H9 (cell line): ENCODE measurements at regions not wholly inside any gene's neighbourhood (a gene's known extent, or its start where the extent isn't known, plus 50 kb on each side); places are given as distances from the start of the nearest gene placed in this dataset.

Experiments used
- DNase-seq: peaks from one replicate; pipeline ENCODE4 v3.0.0-alpha.2; 2017
- H2AFZ ChIP-seq: one replicate; pipeline ENCODE4 v1.6.1; 2013; ENCODE audit warnings: mild to moderate bottlenecking, low read length, control low read depth, moderate library complexity
- H2AK5ac ChIP-seq: 2 replicates; pipeline ENCODE4 v1.6.1; 2013; ENCODE audit warnings: low read length, control low read depth, mixed read lengths; ENCODE audit not compliant: insufficient read length
- H2BK120ac ChIP-seq: one replicate; pipeline ENCODE4 v1.6.1; 2013; ENCODE audit warnings: low read depth, mild to moderate bottlenecking, low read length, control low read depth, inconsistent platforms; ENCODE audit not compliant: poor library complexity, severe bottlenecking
- H2BK12ac ChIP-seq: 2 replicates; pipeline ENCODE4 v1.6.1; 2013; ENCODE audit warnings: low read length, control low read depth, mixed read lengths, low read depth; ENCODE audit not compliant: insufficient read length
- H2BK15ac ChIP-seq: 2 replicates; pipeline ENCODE4 v1.6.1; 2013; ENCODE audit warnings: low read depth, low read length, control low read depth
- H2BK20ac ChIP-seq: one replicate; pipeline ENCODE4 v1.6.1; 2013; ENCODE audit warnings: low read depth, mild to moderate bottlenecking, low read length, control low read depth, inconsistent platforms; ENCODE audit not compliant: poor library complexity, severe bottlenecking
- H2BK5ac ChIP-seq: 2 replicates; pipeline ENCODE4 v1.6.1; 2013; ENCODE audit warnings: low read length, control low read depth, mixed read lengths; ENCODE audit not compliant: insufficient read length
- H3K14ac ChIP-seq: 2 replicates; pipeline ENCODE4 v1.6.1; 2013; ENCODE audit warnings: low read length, control low read depth; ENCODE audit not compliant: insufficient read depth
- H3K18ac ChIP-seq: 2 replicates; pipeline ENCODE4 v1.6.1; 2013; ENCODE audit warnings: low read depth, mild to moderate bottlenecking, mixed read lengths, low read length, control low read depth; ENCODE audit not compliant: insufficient read length
- H3K23ac ChIP-seq: 2 replicates; pipeline ENCODE4 v1.6.1; 2013; ENCODE audit warnings: low read length, control low read depth, mixed read lengths, low read depth; ENCODE audit not compliant: insufficient read length
- H3K23me2 ChIP-seq: 2 replicates; pipeline ENCODE4 v1.6.1; 2013; ENCODE audit warnings: low read depth, mild to moderate bottlenecking, mixed read lengths, low read length, control low read depth; ENCODE audit not compliant: insufficient read length, poor library complexity, severe bottlenecking
- H3K27ac ChIP-seq: 2 replicates; pipeline ENCODE4 v1.5.1; 2013; ENCODE audit warnings: low read length, control low read depth, mixed read lengths, low read depth; ENCODE audit not compliant: insufficient read length
- H3K27me3 ChIP-seq: 2 replicates; pipeline ENCODE4 v1.6.1; 2013; ENCODE audit warnings: low read length, control low read depth, inconsistent platforms; ENCODE audit not compliant: insufficient read depth
- H3K4ac ChIP-seq: 2 replicates; pipeline ENCODE4 v1.6.1; 2013; ENCODE audit warnings: low read depth, mild to moderate bottlenecking, control low read depth, inconsistent platforms, low read length, moderate library complexity
- H3K4me1 ChIP-seq: 2 replicates; pipeline ENCODE4 v1.6.1; 2013; ENCODE audit warnings: low read length, control low read depth, inconsistent platforms; ENCODE audit not compliant: insufficient read depth
- H3K4me2 ChIP-seq: 2 replicates; pipeline ENCODE4 v1.6.1; 2013; ENCODE audit warnings: low read length, control low read depth, mixed read lengths; ENCODE audit not compliant: insufficient read length, insufficient read depth
- H3K56ac ChIP-seq: 2 replicates; pipeline ENCODE4 v1.6.1; 2013; ENCODE audit warnings: low read depth, mild to moderate bottlenecking, mixed read lengths, low read length, control low read depth; ENCODE audit not compliant: insufficient read length
- H3K79me1 ChIP-seq: 2 replicates; pipeline ENCODE4 v1.6.1; 2013; ENCODE audit warnings: low read depth, mild to moderate bottlenecking, moderate library complexity, low read length, control low read depth, inconsistent platforms; ENCODE audit not compliant: insufficient read depth, poor library complexity, severe bottlenecking
- H3K79me2 ChIP-seq: 2 replicates; pipeline ENCODE4 v1.6.1; 2013; ENCODE audit warnings: low read length, control low read depth, inconsistent platforms; ENCODE audit not compliant: insufficient read depth
- H3K9ac ChIP-seq: 2 replicates; pipeline ENCODE4 v1.6.1; 2013; ENCODE audit warnings: low read length, control low read depth, mixed read lengths; ENCODE audit not compliant: insufficient read length; ENCODE audit errors: extremely low read depth
- H3K9me3 ChIP-seq: one replicate; pipeline ENCODE4 v1.6.1; 2013; ENCODE audit warnings: low read depth, low read length, inconsistent platforms; ENCODE audit not compliant: control insufficient read depth
- H3T11ph ChIP-seq: one replicate; pipeline ENCODE4 v1.6.1; 2013; ENCODE audit warnings: mild to moderate bottlenecking, low read length, control low read depth, inconsistent platforms
- H4K20me1 ChIP-seq: one replicate; pipeline ENCODE4 v1.6.1; 2013; ENCODE audit not compliant: control insufficient read depth, insufficient read length, insufficient read depth
- H4K5ac ChIP-seq: 2 replicates; pipeline ENCODE4 v1.6.1; 2013; ENCODE audit warnings: low read depth, mild to moderate bottlenecking, mixed read lengths, low read length, control low read depth; ENCODE audit not compliant: insufficient read length
- H4K8ac ChIP-seq: replicated peaks from 2 replicates; pipeline ENCODE4 v1.6.1; 2013; ENCODE audit warnings: low read length, control low read depth, mixed read lengths, low read depth; ENCODE audit not compliant: insufficient read length
- H4K91ac ChIP-seq: 2 replicates; pipeline ENCODE4 v1.6.1; 2013; ENCODE audit warnings: low read depth, mild to moderate bottlenecking, moderate library complexity, mixed read lengths, low read length, control low read depth; ENCODE audit not compliant: insufficient read length
- H3K27ac Mint-ChIP-seq, 3 experiments: 2 replicates in 2 of 3; 3 replicates in 1 of 3; pipeline ENCODE4 v1.8.0; 2020 to 2021; ENCODE audit warnings: mixed read lengths in 3 of 3, mild to moderate bottlenecking in 1 of 3, moderate library complexity in 1 of 3
- H3K27me3 Mint-ChIP-seq: 2 replicates; pipeline ENCODE4 v1.8.0; 2021; ENCODE audit warnings: low read depth, mild to moderate bottlenecking, moderate library complexity, mixed read lengths
- H3K36me3 Mint-ChIP-seq, 3 experiments: 2 replicates in 2 of 3; 3 replicates in 1 of 3; pipeline ENCODE4 v1.8.0; 2020 to 2021; ENCODE audit warnings: low read depth in 3 of 3, mixed read lengths in 3 of 3; ENCODE audit not compliant: insufficient read depth in 1 of 3
- H3K4me1 Mint-ChIP-seq, 2 experiments: 2 replicates each; pipeline ENCODE4 v1.8.0; 2020; ENCODE audit warnings: mixed read lengths in 2 of 2
- H3K4me3 Mint-ChIP-seq, 2 experiments: 2 replicates in 1 of 2; 3 replicates in 1 of 2; pipeline ENCODE4 v1.8.0; 2020 to 2021; ENCODE audit warnings: mild to moderate bottlenecking in 2 of 2, mixed read lengths in 2 of 2, moderate library complexity in 1 of 2
- H3K9me3 Mint-ChIP-seq, 2 experiments: 2 replicates in 1 of 2; 3 replicates in 1 of 2; pipeline ENCODE4 v1.8.0; 2020; ENCODE audit warnings: mild to moderate bottlenecking in 2 of 2, mixed read lengths in 2 of 2, moderate library complexity in 1 of 2
- CTCF ChIP-seq: fragments of 200-600 bp; sonication (generic); conservative IDR thresholded peaks from 3 replicates; pipeline ENCODE4 v1.8.0; 2021; ENCODE audit warnings: antibody characterized with exemption, mild to moderate bottlenecking
- WGBS: extraction: QIAGEN DNeasy Blood & Tissue Kit; methylation state at CpG from one replicate; pipeline ENCODE4 v1.1.7; 2013; ENCODE audit warnings: missing lambda C conversion rate, low lambda C conversion rate, mixed read lengths; ENCODE audit not compliant: insufficient read length; ENCODE audit errors: extremely low coverage; 5-methylcytosine and 5-hydroxymethylcytosine counted together

GRCh38 chr4:81747242-81747930 lies 275.7 kb upstream of the RASGEF1B start:
- Histone ChIP-seq H2BK12ac (no peak overlapping the region), H2AFZ (no peak overlapping the region), H2AK5ac (no peak overlapping the region), H3K4me2 (no peak overlapping the region), H2BK120ac (no peak overlapping the region), H3K27ac (no peak overlapping the region), H3K56ac (no peak overlapping the region), H3K79me2 (no peaks in the 10 kb centered on the region), H3K23me2 (no peaks in the 10 kb centered on the region), H4K5ac (no peak overlapping the region), H3K9ac (no peak overlapping the region), H3K18ac (no peak overlapping the region), H3K4ac (no peak overlapping the region), H4K20me1 (no peaks in the 10 kb centered on the region), H3K79me1 (no peaks in the 10 kb centered on the region), H3T11ph (no peak overlapping the region), H2BK20ac (no peak overlapping the region), H3K9me3 (no peaks in the 10 kb centered on the region), H4K91ac (no peak overlapping the region), H4K8ac (no peak overlapping the region), H3K4me1 (no peaks in the 10 kb centered on the region), H3K14ac (no peak overlapping the region), H3K27me3 (no peaks in the 10 kb centered on the region), H2BK15ac (no peak overlapping the region), H2BK5ac (no peak overlapping the region), H3K23ac (no peak overlapping the region)
- Mint-ChIP-seq H3K27ac (no peak overlapping the region), H3K27me3 (no peaks in the 10 kb centered on the region; the same call in 1 of the 2 replicates), H3K36me3 (no peaks in the 10 kb centered on the region), H3K4me1 (peaks cover 6 to 7% of the 10 kb centered on the region in 2 experiments), H3K9me3 (no peaks in the 10 kb centered on the region; a peak in 1 of 5 replicates), H3K4me3 (no peak overlapping the region)
- whole genome bisulfite sequencing = no CpG with 5 or more reads among the region's 2 CpGs
- TF ChIP-seq CTCF = no peak
- DNase-seq = no peak
